Endothelial cell of umbilical vein (primary cell): ENCODE measurements at regions not wholly inside any gene's neighbourhood (a gene's known extent, or its start where the extent isn't known, plus 50 kb on each side); places are given as distances from the start of the nearest gene placed in this dataset.

Source experiments
- BruUV-seq: library from RNA; stranded (reverse); fragments of 400-500 nt; replicated peaks from 2 replicates; lab custom pipeline; 2021; lab: Mats Ljungman, UMichigan
- CTCF ChIA-PET: fragments of 300-600, 350-600 bp; sonication (Branson Sonifier 250); formaldehyde crosslinking; loops from one replicate; lab custom pipeline; 2021; ENCODE audit warnings: antibody characterized with exemption, inconsistent platforms; lab: Charles Lee
- POLR2A ChIA-PET: fragments of 300-600, 350-600 bp; sonication (Branson Sonifier 250); formaldehyde crosslinking; loops from one replicate; lab custom pipeline; 2021; ENCODE audit warnings: antibody characterized with exemption, inconsistent platforms; lab: Charles Lee
- DNase-seq: peaks from one replicate; pipeline ENCODE4 v3.0.0-alpha.2; 2011; ENCODE audit warnings: low read depth, low spot score
- FAIRE-seq: peaks from 2 replicates; lab custom pipeline; 2011; peaks lifted over from hg19 to GRCh38; lab: Jason Lieb, UNC
- H2AFZ ChIP-seq: 2 replicates; pipeline ENCODE4 v1.6.0; 2012; ENCODE audit warnings: low read depth, low read length, control low read depth, inconsistent platforms
- H3K27ac ChIP-seq: 2 replicates; pipeline ENCODE4 v1.5.1; 2011; ENCODE audit warnings: low read depth, mild to moderate bottlenecking, control low read depth, low read length, moderate library complexity; ENCODE audit not compliant: insufficient read depth
- H3K27me3 ChIP-seq, 2 experiments: 2 replicates each; pipeline versions ENCODE4 v1.6.0 to v1.6.1; 2011; ENCODE audit warnings: low read length in 2 of 2, mixed read lengths in 1 of 2; ENCODE audit not compliant: control insufficient read depth in 2 of 2, insufficient read depth in 2 of 2
- H3K36me3 ChIP-seq, 2 experiments: 2 replicates in 1 of 2; 3 replicates in 1 of 2; pipeline ENCODE4 v1.5.1; 2011; ENCODE audit warnings: low read length in 2 of 2, mild to moderate bottlenecking in 1 of 2, moderate library complexity in 1 of 2; ENCODE audit not compliant: control insufficient read depth in 2 of 2, insufficient read depth in 2 of 2; ENCODE audit errors: extremely low read depth in 1 of 2
- H3K4me1 ChIP-seq: 3 replicates; pipeline ENCODE4 v1.5.1; 2011; ENCODE audit warnings: mild to moderate bottlenecking, low read length; ENCODE audit not compliant: control insufficient read depth, insufficient read depth; ENCODE audit errors: extremely low read depth
- H3K4me2 ChIP-seq: 2 replicates; pipeline ENCODE4 v1.6.1; 2011; ENCODE audit warnings: low read length, control low read depth, mixed read lengths; ENCODE audit not compliant: insufficient read depth
- H3K4me3 ChIP-seq, 3 experiments: fragments of 200-600 bp in 1 of 3; sonication (generic), shearing (Covaris generic) in 1 of 3; replicated peaks in 1 of 3; 2 replicates each; pipeline ENCODE4 v1.5.1; 2011 to 2016; ENCODE audit warnings: control low read depth in 3 of 3, low read length in 3 of 3, mild to moderate bottlenecking in 2 of 3, inconsistent platforms in 1 of 3, low read depth in 1 of 3, moderate library complexity in 1 of 3; ENCODE audit not compliant: insufficient read depth in 1 of 3
- H3K79me2 ChIP-seq: 2 replicates; pipeline ENCODE4 v1.6.0; 2012; ENCODE audit warnings: low read length, inconsistent platforms; ENCODE audit not compliant: control insufficient read depth, insufficient read depth
- H3K9ac ChIP-seq: replicated peaks from 2 replicates; pipeline ENCODE3; 2011; ENCODE audit warnings: low read length, control low read depth; ENCODE audit not compliant: insufficient read depth; ENCODE audit errors: extremely low read depth
- H3K9me1 ChIP-seq: replicated peaks from 3 replicates; pipeline ENCODE4 v1.6.0; 2011; ENCODE audit warnings: mild to moderate bottlenecking, low read length; ENCODE audit not compliant: control insufficient read depth, insufficient read depth; ENCODE audit errors: extremely low read depth
- H3K9me3 ChIP-seq: replicated peaks from 2 replicates; pipeline ENCODE4 v1.5.1; 2012; ENCODE audit warnings: low read length, inconsistent platforms; ENCODE audit not compliant: control insufficient read depth, insufficient read depth
- H4K20me1 ChIP-seq: replicated peaks from 2 replicates; pipeline ENCODE3; 2011; ENCODE audit warnings: mild to moderate bottlenecking, low read length; ENCODE audit not compliant: control insufficient read depth, insufficient read depth; ENCODE audit errors: extremely low read depth
- CTCF ChIP-seq, 2 donors: IDR thresholded peaks; 1 replicate in 1 of 2; 2 replicates in 1 of 2; pipeline ENCODE4 v1.5.1; 2011; ENCODE audit warnings: low read length in 2 of 2, mild to moderate bottlenecking in 2 of 2, moderate library complexity in 2 of 2, control low read depth in 1 of 2, inconsistent platforms in 1 of 2, low read depth in 1 of 2; ENCODE audit not compliant: insufficient read depth in 1 of 2; ENCODE audit errors: extremely low read depth in 1 of 2
- EZH2 ChIP-seq: IDR thresholded peaks from 2 replicates; pipeline ENCODE4 v1.6.1; 2012; ENCODE audit warnings: borderline replicate concordance, low read depth, mild to moderate bottlenecking, moderate library complexity, low read length, inconsistent platforms; ENCODE audit not compliant: severe bottlenecking
- FOS ChIP-seq: IDR thresholded peaks from 2 replicates; pipeline ENCODE4 v1.6.1; 2011; ENCODE audit warnings: mild to moderate bottlenecking, low read length, moderate library complexity, borderline replicate concordance; ENCODE audit not compliant: insufficient read depth
- GATA2 ChIP-seq: IDR thresholded peaks from 2 replicates; pipeline ENCODE4 v1.7.0; 2011; ENCODE audit warnings: low read depth, mild to moderate bottlenecking, moderate library complexity, mixed read lengths, low read length; ENCODE audit not compliant: insufficient read length, insufficient read depth
- JUN ChIP-seq: IDR thresholded peaks from 2 replicates; pipeline ENCODE4 v1.6.1; 2011; ENCODE audit warnings: borderline replicate concordance, low read depth; ENCODE audit not compliant: insufficient read length, insufficient read depth
- MAX ChIP-seq: IDR thresholded peaks from 2 replicates; pipeline ENCODE4 v1.6.1; 2011; ENCODE audit not compliant: insufficient read depth, insufficient read length
- MYC ChIP-seq: IDR thresholded peaks from one replicate; pipeline ENCODE4 v1.6.1; 2011; ENCODE audit warnings: mild to moderate bottlenecking, low read depth, low read length
- POLR2A ChIP-seq: IDR thresholded peaks from 2 replicates; pipeline ENCODE4 v1.6.1; 2012; ENCODE audit warnings: low read depth, mild to moderate bottlenecking, control low read depth, low read length
- POLR2AphosphoS5 ChIP-seq: IDR thresholded peaks from 2 replicates; pipeline ENCODE4 v1.6.1; 2012; ENCODE audit warnings: low read depth, mild to moderate bottlenecking, control low read depth, low read length, moderate library complexity; ENCODE audit not compliant: insufficient read depth
- dilution Hi-C: fragments of 300-500 bp; cut with MboI; formaldehyde crosslinking; loops from one replicate; pipeline ENCODE4 v1.15.0; 2019; ENCODE audit warnings: low sequenced_read_pairs; ENCODE audit not compliant: extremely low pct_ligation_motif_present
- intact Hi-C: fragments of 100-400 bp; cut with micrococcal nuclease; formaldehyde crosslinking; loops from one replicate; pipeline ENCODE4 v1.10.0; 2022

GRCh38 chr3:151969026-151969642 lies 95.7 kb downstream of the SUCNR1 start:
- H3K9me1 ChIP-seq, result no peaks in the 10 kb centered on the region
- BruUV-seq, result no TSS peak
- no peak overlapping the region for H3K4me3 ChIP-seq
- H3K4me1 ChIP-seq, result peaks cover 7% of the 10 kb centered on the region
- H3K9me3 ChIP-seq, result no peaks in the 10 kb centered on the region
- dilution Hi-C loops, result no loop called here
- no peak for DNase-seq
- CTCF ChIA-PET, result interaction anchor here (1.1 kb wide), 1 partner anchor 130 kb away, joined by 3 read pairs; no protein-coding TSS in a partner anchor
- H3K27ac ChIP-seq, result no peak overlapping the region
- no peaks in the 10 kb centered on the region for H3K79me2 ChIP-seq
- TF ChIP-seq MAX (no peak), POLR2A (no peak), CTCF (IDR thresholded peaks at IDR 0.05; ENCODE audit: extremely low read depth in 1 of 2, insufficient read depth in 1 of 2, low read depth in 1 of 2, low read length in 2 of 2) (no peak), FOS (no peak), MYC (no peak), GATA2 (no peak), JUN (no peak), POLR2AphosphoS5 (no peak), EZH2 (no peak)
- H4K20me1 ChIP-seq, result no peaks in the 10 kb centered on the region
- H3K9ac ChIP-seq, result no peak overlapping the region
- no peak overlapping the region for H3K4me2 ChIP-seq
- no peaks in the 10 kb centered on the region for H3K27me3 ChIP-seq
- FAIRE-seq, result no peak
- no peak overlapping the region for H2AFZ ChIP-seq
- no peaks in the 10 kb centered on the region for H3K36me3 ChIP-seq
- POLR2A ChIA-PET, result no interaction called here
- intact Hi-C loops, result no loop called here
